MV-4-11 (cell line): ENCODE measurements at regions not wholly inside any gene's neighbourhood (a gene's known extent, or its start where the extent isn't known, plus 50 kb on each side); places are given as distances from the start of the nearest gene placed in this dataset.
A peak's percentile ranks its signal among the peaks of the same experiment; 100 is the strongest.
"Not testable (repeated sequence)": the region's sequence is repeated elsewhere in the genome, so short reads cannot be mapped to it uniquely, and the experiment has no call there.

Experiments
- DNase-seq: peaks from one replicate; lab custom pipeline; 2025; lab: John Stamatoyannopoulos, UW

DNA sequence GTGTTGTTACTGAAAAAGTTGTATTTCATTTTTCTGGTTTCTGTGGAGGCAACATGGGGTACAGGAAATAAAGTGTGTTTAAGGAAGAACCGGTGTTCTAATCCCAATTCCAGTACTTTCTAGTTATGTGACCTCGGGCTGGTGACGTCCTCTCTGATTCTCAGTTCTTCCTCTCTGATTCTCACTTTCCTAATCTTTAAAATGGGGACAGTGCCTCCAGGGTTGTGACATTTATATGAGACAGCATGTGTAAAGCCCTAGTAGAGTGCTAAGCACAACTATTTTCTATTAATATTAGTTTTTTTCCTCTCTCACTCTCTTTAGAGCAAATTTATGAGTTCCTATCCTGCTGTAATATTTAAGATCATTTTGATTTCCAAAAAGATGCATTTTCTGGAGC is 50.9 kb upstream of the PTPDC1 start:
- DNase-seq = no peak

DNA sequence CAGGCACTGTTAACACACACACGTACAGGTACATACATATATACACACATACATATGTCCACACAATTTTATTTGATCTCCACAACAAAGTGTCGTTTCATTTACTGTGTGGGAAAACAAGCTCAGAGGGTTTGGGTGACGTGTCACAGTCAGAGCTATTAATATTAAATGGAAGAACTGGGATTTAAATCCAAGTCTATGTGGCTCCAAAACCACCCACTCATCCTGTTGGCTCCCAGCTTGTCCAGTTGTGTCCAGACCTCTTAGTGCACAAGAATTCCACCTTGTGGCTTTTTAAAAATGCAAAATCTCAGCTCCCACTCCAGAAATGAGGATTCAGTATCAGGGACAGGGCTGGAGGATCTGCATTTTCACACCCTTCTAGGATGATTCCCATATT is 52.3 kb upstream of the PTPDC1 start:
- DNase-seq = no peak

GRCh38 chr9:94031380-94031779 is 52.9 kb upstream of the PTPDC1 start:
- no peak for DNase-seq

- peak; percentile 76 for DNase-seq
Measured at GRCh38 chr9:94030318-94031179, 53.7 kb upstream of the PTPDC1 start.

DNA sequence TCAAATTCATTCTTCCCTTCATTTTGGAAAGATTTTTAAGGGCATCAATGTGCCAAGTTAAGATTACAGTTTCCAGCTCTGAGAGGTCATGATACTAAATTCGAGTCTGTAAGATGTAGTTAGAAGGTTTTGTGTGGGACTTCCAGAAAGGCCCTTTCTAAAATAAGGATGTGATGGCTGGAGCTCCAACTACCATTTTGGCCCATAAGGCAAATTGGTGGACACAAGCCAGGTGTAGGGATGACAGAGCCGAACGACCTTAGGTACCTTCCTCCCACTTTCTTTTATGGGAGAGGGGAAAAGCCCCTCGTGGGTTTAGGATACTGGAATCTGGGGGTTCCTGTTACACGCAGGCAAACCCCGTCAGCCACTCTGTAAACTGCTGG is 54.3 kb upstream of the PTPDC1 start:
- DNase-seq = no peak

- DNase-seq = no peak
Measured at GRCh38 chr9:94026816-94027215, 57.4 kb upstream of the PTPDC1 start.

GRCh38 chr9:94022476-94022875 is 61.8 kb upstream of the PTPDC1 start:
- not testable (repeated sequence) for DNase-seq

GRCh38 chr9:94020836-94021235 is 63.4 kb upstream of the PTPDC1 start:
- DNase-seq = not testable (repeated sequence)

DNA sequence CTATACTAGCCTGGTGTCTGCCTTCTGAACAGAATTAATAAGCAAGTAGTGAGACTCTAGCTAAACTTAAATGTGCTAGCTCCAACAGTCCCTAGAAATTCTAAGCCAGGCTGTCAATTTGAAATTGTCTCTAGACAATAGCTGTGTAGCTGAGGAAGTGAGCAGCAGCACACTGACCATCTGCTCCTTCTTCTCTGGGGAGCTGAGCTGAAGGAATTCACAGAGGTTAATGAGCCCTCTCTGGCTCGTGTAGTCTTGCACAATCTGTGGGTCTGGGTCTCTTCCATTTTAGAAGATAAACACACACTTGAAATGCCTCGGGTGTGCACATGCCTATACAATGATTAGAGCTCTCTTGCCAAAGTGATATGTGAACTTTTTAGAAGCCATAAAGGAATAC is 63.5 kb upstream of the BARX1 start:
- DNase-seq = peak; percentile 78

GRCh38 chr9:94017939-94018531 is 62.9 kb upstream of the BARX1 start:
- DNase-seq = peak; percentile 71

GRCh38 chr9:94016744-94017143 is 61.6 kb upstream of the BARX1 start:
- DNase-seq = no peak

DNA sequence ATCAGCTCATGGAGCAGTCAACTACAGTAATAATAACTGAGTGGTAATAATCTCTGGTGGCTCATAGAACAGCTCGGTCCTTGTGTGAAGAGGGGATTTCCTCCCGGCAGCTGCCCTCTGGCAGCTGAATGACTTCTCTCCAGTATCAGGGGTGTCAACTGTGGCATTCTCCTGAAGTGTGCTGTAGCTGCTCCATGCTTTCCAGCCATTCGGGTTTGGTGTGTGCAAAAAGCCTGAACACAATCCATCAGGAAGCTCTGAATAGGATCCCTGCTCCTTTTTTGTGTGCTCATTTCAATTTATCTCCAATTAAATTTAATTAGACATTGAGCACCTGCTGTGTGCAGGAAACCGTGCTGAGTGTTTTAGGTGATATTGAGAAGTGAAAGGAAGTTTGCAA is 59.8 kb upstream of the BARX1 start:
- no peak for DNase-seq

- peak; percentile 13 for DNase-seq
Measured at GRCh38 chr9:94014066-94014654, 59.0 kb upstream of the BARX1 start.

GRCh38 chr9:94010980-94011533 is 55.9 kb upstream of the BARX1 start:
- DNase-seq = no peak

DNA sequence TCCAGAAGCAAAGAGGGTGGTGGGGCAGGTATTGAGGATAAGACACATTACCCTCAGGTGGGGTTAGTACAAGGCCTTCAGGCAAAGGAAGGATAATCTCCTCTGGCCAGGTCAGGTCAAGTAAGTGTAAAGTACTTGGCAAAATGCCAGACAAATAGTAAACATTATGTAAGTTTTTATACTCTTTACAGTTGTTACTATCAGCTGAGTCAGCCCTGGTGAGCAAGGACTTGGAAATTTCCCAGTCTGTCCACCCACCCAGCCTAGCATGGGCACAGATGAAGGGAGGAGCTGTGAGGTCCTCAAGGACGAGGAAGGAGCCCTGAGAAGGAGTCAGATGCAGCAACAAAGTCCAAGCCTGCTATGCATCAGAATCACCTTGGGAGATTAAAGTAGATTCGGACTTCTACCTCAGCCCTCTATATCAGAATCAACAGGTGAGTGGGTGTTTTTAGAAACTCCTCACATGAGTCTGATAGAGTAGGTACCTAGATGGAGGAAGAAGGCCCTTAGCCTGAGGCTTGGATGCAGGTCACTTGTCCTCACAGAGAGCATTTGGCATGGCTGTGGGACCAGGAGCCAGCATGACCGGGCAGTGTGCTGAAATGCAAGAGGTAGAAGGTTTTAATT is 50.2 kb upstream of the BARX1 start:
- DNase-seq = no peak
